ENCODE measurements at regions not wholly inside any gene's neighbourhood (a gene's known extent, or its start where the extent isn't known, plus 50 kb on each side); places are given as distances from the start of the nearest gene placed in this dataset.
"Not testable (repeated sequence)": the region's sequence is repeated elsewhere in the genome, so short reads cannot be mapped to it uniquely, and the experiment has no call there.

DNA sequence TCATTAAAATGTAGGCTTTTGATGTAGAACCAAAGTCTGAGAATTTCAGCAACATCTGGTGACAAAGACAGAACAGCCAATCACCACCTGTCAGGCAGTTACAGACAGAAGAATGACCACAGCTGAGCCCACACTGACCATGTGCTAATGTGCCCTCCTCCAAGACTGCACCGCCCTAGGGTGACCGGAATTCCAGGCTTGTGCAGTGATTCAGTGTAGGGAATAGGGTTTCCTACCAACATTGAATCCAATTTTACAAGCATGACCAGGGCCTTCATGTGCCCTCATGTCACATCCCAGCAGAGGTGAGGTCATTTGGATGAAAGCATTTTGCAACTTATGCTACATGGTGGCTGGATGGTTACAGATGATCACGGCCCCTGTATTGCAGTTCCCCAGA lies 412.5 kb downstream of the SOX2 start:
- in situ Hi-C loops (cut with HindIII; ENCODE audit: low sequenced_read_pairs): no loop called here

GRCh38 chr3:182124716-182125115 lies 413.0 kb downstream of the SOX2 start:
- in situ Hi-C loops (cut with HindIII; ENCODE audit: low sequenced_read_pairs): no loop called here

DNA sequence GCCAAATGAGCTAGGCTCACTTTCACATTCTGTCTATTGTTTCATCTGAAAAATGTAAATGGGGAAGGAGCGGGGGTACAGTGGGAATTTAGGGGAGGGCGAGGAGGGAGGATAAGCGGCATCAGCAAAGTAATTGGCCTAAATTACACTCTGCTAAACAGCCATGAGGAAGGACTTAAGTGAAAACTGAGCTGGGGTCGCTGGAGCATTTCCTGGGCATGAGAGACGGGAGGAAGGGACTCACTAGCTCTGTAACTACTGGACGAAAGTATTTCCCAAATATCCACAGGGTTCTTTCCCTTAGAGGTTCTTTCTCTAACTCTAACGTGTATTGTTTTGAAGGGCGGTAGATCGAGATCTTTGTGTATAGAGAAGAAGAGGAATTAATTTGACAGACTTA lies 418.0 kb downstream of the SOX2 start:
- in situ Hi-C loops (cut with HindIII; ENCODE audit: low sequenced_read_pairs): no loop called here

DNA sequence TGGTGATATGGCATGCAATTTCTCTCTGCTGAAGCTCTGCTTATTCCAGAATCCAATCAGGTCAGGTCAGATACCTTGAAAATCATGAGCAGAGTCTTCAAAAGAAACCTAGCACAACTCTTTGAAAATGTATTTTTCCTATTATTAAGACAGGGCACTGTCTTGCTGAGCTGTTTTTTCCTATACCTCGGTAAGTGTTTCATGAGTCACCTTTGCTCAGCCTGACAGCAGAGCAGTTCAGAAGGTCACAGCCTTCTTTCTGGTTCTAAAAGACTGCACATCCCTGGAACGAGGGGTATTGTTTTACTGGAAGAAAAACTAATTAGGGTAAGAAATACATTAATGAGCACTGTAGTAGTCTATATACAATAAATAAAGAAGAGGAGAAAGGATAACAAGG lies 422.0 kb downstream of the SOX2 start:
- in situ Hi-C loops (cut with HindIII; ENCODE audit: low sequenced_read_pairs): no loop called here

GRCh38 chr3:182135056-182135455 lies 423.3 kb downstream of the SOX2 start:
- in situ Hi-C loops (cut with HindIII; ENCODE audit: low sequenced_read_pairs): no loop called here

DNA sequence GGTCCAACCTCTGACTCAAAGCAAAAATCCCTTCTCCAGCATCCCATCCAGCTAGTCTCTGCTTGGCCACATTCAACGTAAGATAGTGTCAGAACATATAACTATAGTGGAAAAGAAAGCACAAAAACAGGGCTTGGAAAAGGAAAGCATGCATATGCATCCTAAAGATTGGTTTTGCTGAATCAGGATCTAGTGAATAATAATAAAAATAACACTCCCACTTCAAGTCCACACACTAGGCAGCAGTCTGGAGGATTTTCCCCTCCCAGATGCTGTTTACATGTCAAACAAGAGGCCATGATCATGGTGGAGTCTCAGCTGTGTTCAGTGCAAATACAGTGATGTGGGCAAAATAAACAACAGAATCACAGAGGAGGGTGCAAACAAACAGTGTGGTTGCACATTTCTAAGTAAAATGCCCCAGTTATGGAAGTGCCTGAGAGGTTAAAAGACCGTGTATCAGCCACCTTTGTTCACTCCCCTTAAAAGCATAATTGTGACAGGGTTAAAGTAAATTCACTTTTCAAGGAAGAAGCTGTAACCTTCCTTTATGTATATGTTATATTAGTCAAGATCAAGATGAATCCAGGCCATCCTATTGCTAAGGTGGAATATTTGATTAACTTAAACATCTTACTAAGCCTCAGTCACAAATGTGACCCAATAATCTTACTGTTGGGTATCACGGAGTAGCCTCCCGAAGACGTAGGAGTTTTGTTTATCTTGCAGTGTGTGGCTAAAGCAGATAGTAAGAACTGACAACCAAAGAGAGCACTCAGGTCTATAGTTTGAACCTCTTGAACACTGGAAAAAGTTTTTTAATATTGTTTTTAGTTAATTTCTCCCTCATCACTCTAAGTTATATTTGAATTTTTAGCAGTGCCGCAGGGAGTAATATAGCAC lies 424.5 kb downstream of the SOX2 start:
- in situ Hi-C loops (cut with HindIII; ENCODE audit: low sequenced_read_pairs): no loop called here

DNA sequence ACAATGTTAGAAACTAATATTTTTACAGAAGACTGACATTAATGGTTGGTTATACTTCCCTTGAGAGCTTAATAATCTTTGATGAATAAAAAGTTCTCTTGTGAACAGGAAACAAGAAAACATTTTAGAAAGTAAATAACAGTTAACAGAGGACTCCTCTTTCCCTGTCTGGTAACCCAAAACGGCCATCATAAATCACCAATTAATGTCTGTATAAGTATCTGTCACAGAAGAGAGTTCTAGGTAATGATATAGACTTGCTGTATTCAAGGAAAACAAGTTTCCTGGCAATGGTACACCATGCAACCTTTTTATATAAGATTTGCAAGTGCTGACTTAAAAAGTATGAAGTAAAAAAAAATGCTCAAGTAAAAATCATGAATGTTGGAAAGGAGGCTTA lies 426.7 kb downstream of the SOX2 start:
- in situ Hi-C loops (cut with HindIII; ENCODE audit: low sequenced_read_pairs): no loop called here

DNA sequence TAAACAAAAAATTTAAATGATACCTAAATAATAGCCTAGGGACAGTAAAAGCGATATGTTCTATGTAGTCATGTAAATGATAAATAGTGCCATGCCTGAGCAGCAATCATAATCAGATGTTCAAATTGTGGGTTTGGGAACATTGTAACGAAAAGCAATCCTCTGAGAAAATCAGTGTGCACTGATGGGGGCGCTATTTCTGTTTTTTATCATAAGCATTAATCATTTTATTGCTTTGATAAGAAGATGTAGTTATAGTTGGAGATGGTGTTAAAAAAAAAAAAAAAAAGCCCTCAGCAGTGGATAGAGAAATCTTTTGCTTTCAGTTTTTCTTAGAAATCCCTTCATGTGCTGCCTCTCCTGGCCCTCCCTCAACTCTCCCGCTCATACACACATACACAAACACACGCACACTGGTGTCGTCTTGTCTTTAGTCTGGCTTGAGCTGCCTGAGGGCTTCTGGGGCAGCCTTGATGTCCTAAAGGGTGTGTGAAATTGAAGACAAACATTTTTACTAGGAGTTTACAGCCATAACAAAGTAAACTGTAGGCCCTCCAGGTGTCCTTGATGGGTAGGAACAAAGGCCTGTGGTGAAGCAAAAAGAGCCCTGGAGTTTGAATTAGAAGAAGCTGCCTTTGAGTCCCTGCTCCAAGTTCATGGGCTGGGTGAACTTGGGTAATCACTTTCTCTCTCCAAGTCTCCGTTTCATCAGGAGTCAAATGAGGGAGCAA lies 428.1 kb downstream of the SOX2 start:
- in situ Hi-C loops (cut with HindIII; ENCODE audit: low sequenced_read_pairs): no loop called here

- in situ Hi-C loops (cut with HindIII; ENCODE audit: low sequenced_read_pairs): no loop called here
Observed at GRCh38 chr3:182142928-182143327, 431.2 kb downstream of the SOX2 start.

- in situ Hi-C loops (cut with HindIII; ENCODE audit: low sequenced_read_pairs): no loop called here
Observed at GRCh38 chr3:182143903-182144302, 432.2 kb downstream of the SOX2 start.

DNA sequence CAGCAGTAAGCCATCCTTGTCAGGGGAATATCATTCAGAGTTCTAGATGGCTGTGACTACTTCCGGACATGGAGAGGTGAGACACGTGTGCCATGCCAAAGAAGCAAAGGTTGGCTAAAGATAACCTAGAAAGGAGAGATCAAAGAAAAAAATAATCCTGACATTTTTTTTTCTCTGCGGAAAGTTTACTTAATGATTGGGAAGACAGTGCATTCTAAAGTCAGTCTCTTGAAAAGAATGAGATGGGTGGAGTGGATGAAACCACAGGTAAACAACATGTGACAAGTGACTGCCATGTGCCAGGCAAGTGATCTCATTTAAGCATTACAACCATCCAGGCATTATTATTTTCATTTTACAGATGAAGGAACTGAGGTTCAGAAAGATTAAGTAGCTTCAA lies 436.6 kb downstream of the SOX2 start:
- in situ Hi-C loops (cut with HindIII; ENCODE audit: low sequenced_read_pairs): no loop called here

GRCh38 chr3:182149594-182149993 lies 437.9 kb downstream of the SOX2 start:
- in situ Hi-C loops (cut with HindIII; ENCODE audit: low sequenced_read_pairs): no loop called here

DNA sequence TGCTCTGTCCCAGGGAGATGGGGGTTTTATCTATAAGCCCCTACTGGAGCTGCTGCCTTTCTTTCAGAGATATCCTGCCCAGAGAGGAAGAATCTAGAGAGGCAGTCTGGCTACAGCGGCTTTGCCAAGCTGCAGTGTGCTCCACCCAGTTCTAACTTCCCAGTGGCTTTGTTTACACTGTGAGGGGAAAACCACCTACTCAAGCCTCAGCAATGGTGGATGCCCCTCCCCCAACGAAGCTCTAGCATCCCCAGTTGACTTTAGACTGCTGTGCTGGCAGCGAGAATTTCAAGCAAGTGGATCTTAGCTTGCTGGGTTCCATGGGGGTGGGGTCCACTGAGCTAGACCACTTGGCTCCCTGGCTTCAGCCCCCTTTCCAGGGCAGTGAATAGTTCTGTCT lies 444.6 kb downstream of the SOX2 start:
- in situ Hi-C loops (cut with HindIII; ENCODE audit: low sequenced_read_pairs): not testable (repeated sequence)

DNA sequence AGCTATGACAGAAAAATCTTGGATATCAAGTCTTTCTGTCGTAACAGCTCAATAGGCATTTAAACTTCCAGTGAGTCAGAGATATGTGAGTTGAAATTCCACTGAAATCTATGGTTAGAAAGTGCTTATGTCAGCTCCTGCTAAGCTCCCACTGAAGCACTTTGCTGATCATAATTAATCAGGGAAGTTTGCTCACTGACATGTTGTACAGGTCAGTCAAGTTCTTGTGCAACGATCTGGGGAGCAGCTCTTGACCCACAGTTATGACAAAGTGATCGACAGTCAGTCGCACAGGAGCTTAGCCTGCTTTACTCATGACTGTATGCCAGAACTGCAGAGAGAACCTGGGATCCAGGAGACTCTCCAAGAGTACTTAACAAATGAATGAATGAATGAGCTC lies 453.5 kb downstream of the SOX2 start:
- in situ Hi-C loops (cut with HindIII; ENCODE audit: low sequenced_read_pairs): no loop called here

DNA sequence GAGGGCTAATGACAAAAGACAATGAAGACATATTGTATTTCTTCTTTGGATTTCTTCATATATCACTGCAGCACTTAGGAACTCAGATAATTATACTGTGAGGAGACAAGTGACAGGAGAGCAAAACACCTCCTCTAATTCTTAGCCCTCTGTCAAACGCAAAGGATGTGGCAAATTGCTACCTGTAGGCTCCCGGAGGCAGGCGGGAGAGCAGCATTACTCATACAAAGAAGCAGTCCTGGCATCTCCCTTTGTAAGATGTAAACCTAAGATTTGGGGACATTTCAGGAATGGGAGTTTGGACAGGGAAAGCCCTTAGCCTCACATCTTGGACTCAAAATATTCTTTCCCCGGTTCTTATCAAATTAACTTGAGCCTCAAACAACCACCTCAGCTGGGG lies 460.8 kb downstream of the SOX2 start:
- in situ Hi-C loops (cut with HindIII; ENCODE audit: low sequenced_read_pairs): no loop called here

- in situ Hi-C loops (cut with HindIII; ENCODE audit: low sequenced_read_pairs): no loop called here
Observed at GRCh38 chr3:182178488-182179200, 466.9 kb downstream of the SOX2 start.

- in situ Hi-C loops (cut with HindIII; ENCODE audit: low sequenced_read_pairs): no loop called here
Observed at GRCh38 chr3:182179631-182180030, 467.9 kb downstream of the SOX2 start.

DNA sequence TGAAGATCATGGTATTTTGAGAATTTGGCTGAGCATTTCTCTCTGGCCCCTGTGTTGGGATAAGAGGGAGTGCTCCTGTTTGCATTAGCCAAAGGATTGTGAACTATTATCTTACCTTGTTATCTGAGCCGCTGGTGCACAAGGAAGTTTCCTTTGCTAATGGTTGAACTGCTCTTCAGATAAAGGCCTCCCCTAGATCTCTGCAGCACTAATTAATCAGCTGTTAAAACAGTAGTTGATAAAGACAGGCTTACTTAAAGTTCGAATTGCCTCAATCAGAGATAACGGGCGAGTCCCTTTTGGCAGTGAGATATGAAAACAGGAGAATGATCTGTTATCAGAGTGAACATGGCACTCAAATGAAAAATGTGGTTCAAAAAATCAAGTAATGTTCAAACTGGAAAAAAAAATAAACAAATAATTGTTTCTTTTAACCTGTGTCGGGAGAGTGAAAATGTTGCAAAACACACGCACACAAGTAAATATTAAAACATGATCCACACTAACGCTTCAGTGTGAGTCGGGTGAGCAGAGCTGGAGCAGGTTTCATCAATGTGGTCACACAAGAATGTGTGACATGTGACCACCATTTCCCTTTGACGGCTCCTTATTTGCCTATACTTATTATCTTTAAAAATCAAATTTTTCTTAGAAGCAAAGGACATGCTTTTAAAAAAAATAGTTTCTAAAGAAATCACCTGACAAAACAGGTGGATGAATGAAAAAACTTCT lies 469.1 kb downstream of the SOX2 start:
- in situ Hi-C loops (cut with HindIII; ENCODE audit: low sequenced_read_pairs): no loop called here

DNA sequence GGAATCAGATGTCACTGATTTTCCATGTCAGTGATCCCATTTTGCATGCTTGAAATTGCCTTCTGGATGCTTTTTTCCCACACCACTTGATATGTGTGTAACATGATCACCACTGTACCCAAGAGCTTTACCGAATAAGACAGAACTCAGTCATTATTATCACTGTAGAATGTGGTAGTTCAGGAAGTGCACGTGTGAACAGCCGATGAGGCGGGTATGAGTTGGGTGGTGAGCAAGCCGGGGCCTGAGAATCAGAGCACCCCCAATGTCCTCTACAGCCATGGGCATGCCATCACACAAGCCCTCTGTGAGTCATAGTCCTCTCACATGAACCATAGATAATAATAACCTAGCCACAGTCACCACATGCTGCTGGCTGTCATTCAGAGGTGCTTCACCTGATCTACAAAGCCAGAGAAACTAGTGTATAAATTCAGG lies 470.8 kb downstream of the SOX2 start:
- in situ Hi-C loops (cut with HindIII; ENCODE audit: low sequenced_read_pairs): no loop called here

DNA sequence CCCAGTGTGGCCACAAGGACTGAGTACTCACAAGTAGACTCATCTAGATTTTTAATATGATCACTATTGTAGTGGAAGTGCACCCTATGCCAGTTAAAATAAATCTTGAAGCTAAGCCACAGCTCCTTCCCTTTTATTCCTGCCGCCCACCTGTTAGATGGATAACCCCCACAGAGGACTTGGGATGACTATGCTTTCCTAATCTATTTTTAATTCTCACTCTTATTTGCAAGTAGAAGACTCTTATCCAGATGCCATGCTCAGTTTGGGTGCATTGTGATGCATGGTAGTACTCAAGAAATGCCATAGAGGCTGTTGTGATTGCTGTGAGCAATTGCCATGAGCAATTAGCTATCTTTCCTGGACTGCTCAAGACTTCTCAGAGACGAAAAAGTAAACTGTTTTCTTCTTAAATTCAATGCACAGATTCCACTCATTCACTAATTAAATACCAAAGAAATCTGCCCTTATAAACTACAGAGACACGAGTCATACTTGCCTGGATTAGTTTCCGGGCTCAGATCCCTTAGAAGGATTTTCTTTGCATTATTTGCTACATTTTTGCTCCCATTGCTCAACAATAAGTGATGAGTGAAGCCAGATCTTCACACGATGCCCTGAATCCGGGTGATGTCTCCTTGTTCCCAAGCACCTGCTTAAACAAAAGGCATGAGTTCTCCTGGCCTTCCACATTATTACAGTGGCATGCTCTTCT lies 472.1 kb downstream of the SOX2 start:
- in situ Hi-C loops (cut with HindIII; ENCODE audit: low sequenced_read_pairs): no loop called here

Data from endothelial cell of hepatic sinusoid (primary cell).